Choroid plexus epithelial cell (primary cell): ENCODE measurements at regions not wholly inside any gene's neighbourhood (a gene's known extent, or its start where the extent isn't known, plus 50 kb on each side); places are given as distances from the start of the nearest gene placed in this dataset.

Experiments used
- DNase-seq: peaks from one replicate; pipeline ENCODE4 v3.0.0-alpha.2; 2010; ENCODE audit warnings: low read depth
- H3K4me3 ChIP-seq: 2 replicates; pipeline ENCODE4 v1.5.1; 2011; ENCODE audit warnings: low read depth, mild to moderate bottlenecking, control low read depth, low read length, moderate library complexity
- CTCF ChIP-seq: conservative IDR thresholded peaks from 2 replicates; pipeline ENCODE4 v1.5.1; 2011; ENCODE audit warnings: low read depth, mild to moderate bottlenecking, control low read depth, inconsistent platforms, low read length, moderate library complexity

GRCh38 chr13:99726282-99726894, 225.1 kb downstream of the TM9SF2 start:
- no peak overlapping the region for H3K4me3 ChIP-seq
- TF ChIP-seq CTCF, result no peak
- DNase-seq, result no peak

- DNase-seq, result no peak
- no peak for TF ChIP-seq CTCF
- no peak overlapping the region for H3K4me3 ChIP-seq
These were observed 224.4 kb downstream of the TM9SF2 start for GRCh38 chr13:99725644-99726043.

- H3K4me3 ChIP-seq, result no peak overlapping the region
- TF ChIP-seq CTCF, result no peak
- no peak for DNase-seq
These were observed 223.6 kb downstream of the TM9SF2 start for GRCh38 chr13:99724633-99725517.

- DNase-seq, result no peak
- no peak overlapping the region for H3K4me3 ChIP-seq
- TF ChIP-seq CTCF, result no peak
These were observed 222.6 kb downstream of the TM9SF2 start for GRCh38 chr13:99723878-99724277.

- no peak for DNase-seq
- no peak for TF ChIP-seq CTCF
- H3K4me3 ChIP-seq, result no peak overlapping the region
These were observed 221.7 kb downstream of the TM9SF2 start for GRCh38 chr13:99722931-99723330.

GRCh38 chr13:99722338-99722818, 221.1 kb downstream of the TM9SF2 start:
- H3K4me3 ChIP-seq, result no peak overlapping the region
- no peak for DNase-seq
- no peak for TF ChIP-seq CTCF
